OCI-LY7 (cell line): ENCODE measurements at regions not wholly inside any gene's neighbourhood (a gene's known extent, or its start where the extent isn't known, plus 50 kb on each side); places are given as distances from the start of the nearest gene placed in this dataset.
"Not testable (repeated sequence)": the region's sequence is repeated elsewhere in the genome, so short reads cannot be mapped to it uniquely, and the experiment has no call there.

ENCODE experiments used
- BruUV-seq: library from RNA; stranded (reverse); fragments of 400-500 nt; replicated peaks from 2 replicates; lab custom pipeline; 2021; lab: Mats Ljungman, UMichigan
- CTCF ChIA-PET: fragments of 300-600 bp; sonication (Branson Sonifier 250); formaldehyde crosslinking; loops from one replicate; lab custom pipeline; 2022; ENCODE audit warnings: antibody characterized with exemption; ENCODE audit not compliant: unreplicated experiment; lab: Charles Lee
- POLR2A ChIA-PET: fragments of 300-600 bp; sonication (Branson Sonifier 250); formaldehyde crosslinking; loops from one replicate; lab custom pipeline; 2022; ENCODE audit warnings: antibody characterized with exemption; lab: Charles Lee
- DNase-seq: peaks from one replicate; pipeline ENCODE4 v3.0.0-alpha.2; 2015; ENCODE audit warnings: low spot score
- H2AFZ ChIP-seq: fragments of 200-600 bp; sonication (generic), shearing (Covaris generic); 2 replicates; pipeline ENCODE4 v1.6.1; 2014; ENCODE audit warnings: mild to moderate bottlenecking, antibody characterized with exemption, low read length, moderate library complexity
- H3K27ac ChIP-seq: fragments of 200-600 bp; sonication (generic); 2 replicates; pipeline ENCODE4 v1.5.1; 2014; ENCODE audit warnings: mixed run types, low read depth, mild to moderate bottlenecking, moderate library complexity, low read length, inconsistent platforms; ENCODE audit not compliant: poor library complexity, severe bottlenecking
- H3K36me3 ChIP-seq: fragments of 200-600 bp; sonication (generic); 2 replicates; pipeline ENCODE4 v1.6.1; 2014; ENCODE audit warnings: mild to moderate bottlenecking, antibody characterized with exemption, low read length, moderate library complexity, mixed read lengths; ENCODE audit not compliant: insufficient read depth
- H3K4me1 ChIP-seq: fragments of 200-600 bp; sonication (generic); 2 replicates; pipeline ENCODE4 v1.5.1; 2014; ENCODE audit warnings: mild to moderate bottlenecking, low read length; ENCODE audit not compliant: insufficient read depth, poor library complexity, severe bottlenecking
- H3K4me2 ChIP-seq: fragments of 200-600 bp; sonication (generic); 2 replicates; pipeline ENCODE4 v1.6.1; 2014; ENCODE audit warnings: mild to moderate bottlenecking, low read length
- H3K4me3 ChIP-seq: fragments of 200-600 bp; sonication (generic); 2 replicates; pipeline ENCODE4 v1.5.1; 2014; ENCODE audit warnings: mild to moderate bottlenecking, low read depth, low read length; ENCODE audit not compliant: poor library complexity, severe bottlenecking
- H3K79me2 ChIP-seq: fragments of 200-600 bp; sonication (generic); 2 replicates; pipeline ENCODE4 v1.6.1; 2016; ENCODE audit warnings: low read depth, mild to moderate bottlenecking, low read length, moderate library complexity, mixed read lengths; ENCODE audit not compliant: insufficient read depth
- H3K9me2 ChIP-seq: fragments of 200-600 bp; sonication (generic); 2 replicates; pipeline ENCODE4 v1.6.1; 2016; ENCODE audit warnings: mild to moderate bottlenecking, low read length, mixed read lengths; ENCODE audit not compliant: insufficient read depth
- H3K9me3 ChIP-seq: fragments of 200-600 bp; sonication (generic); 2 replicates; pipeline ENCODE4 v1.6.1; 2014; ENCODE audit warnings: mild to moderate bottlenecking, mixed run types, low read length, mixed read lengths
- H4K20me1 ChIP-seq: fragments of 200-600 bp; sonication (generic); 2 replicates; pipeline ENCODE4 v1.6.1; 2014; ENCODE audit warnings: mild to moderate bottlenecking, antibody characterized with exemption, low read length, moderate library complexity, mixed read lengths; ENCODE audit not compliant: insufficient read depth
- CTCF ChIP-seq: fragments of 200-600 bp; sonication (generic); conservative IDR thresholded peaks from 2 replicates; pipeline ENCODE4 v1.5.1; 2014; ENCODE audit warnings: mild to moderate bottlenecking, antibody characterized with exemption, low read length, moderate library complexity, mixed read lengths
- EZH2phosphoT487 ChIP-seq: fragments of 200-600 bp; sonication (generic); IDR thresholded peaks from 2 replicates; pipeline ENCODE4 v1.6.1; 2018; ENCODE audit warnings: low read depth, borderline replicate concordance, mild to moderate bottlenecking, mixed run types, antibody characterized with exemption, low read length, moderate library complexity, mixed read lengths
- intact Hi-C: fragments of 100-400 bp; cut with micrococcal nuclease; formaldehyde crosslinking; loops from one replicate; pipeline ENCODE4 v1.10.0; 2022; ENCODE audit not compliant: unreplicated experiment

- Histone ChIP-seq H3K4me3 (no peak overlapping the region), H2AFZ (no peak overlapping the region), H3K36me3 (no peaks in the 10 kb centered on the region), H3K4me1 (no peaks in the 10 kb centered on the region), H3K9me2 (no peaks in the 10 kb centered on the region), H3K79me2 (no peaks in the 10 kb centered on the region), H4K20me1 (no peaks in the 10 kb centered on the region), H3K27ac (no peak overlapping the region), H3K9me3 (no peaks in the 10 kb centered on the region), H3K4me2 (no peak overlapping the region)
- CTCF ChIA-PET: no interaction called here
- POLR2A ChIA-PET: interaction anchor here (0.6 kb wide), 1 partner anchor 109 kb away, joined by 3 read pairs; no protein-coding TSS in a partner anchor
- intact Hi-C loops: no loop called here
- no peak for TF ChIP-seq CTCF
- no peak for TF ChIP-seq EZH2phosphoT487
- no TSS peak for BruUV-seq
- no peak for DNase-seq
Measured at GRCh38 chr14:40983604-40984003, 623.1 kb upstream of the LRFN5 start.

- DNase-seq: no peak
- no peaks in the 10 kb centered on the region for H3K4me1 ChIP-seq
- POLR2A ChIA-PET: no interaction called here
- no peaks in the 10 kb centered on the region for H4K20me1 ChIP-seq
- no peak overlapping the region for H3K4me2 ChIP-seq
- no peaks in the 10 kb centered on the region for H3K9me3 ChIP-seq
- H3K4me3 ChIP-seq: no peak overlapping the region
- intact Hi-C loops: no loop called here
- H3K9me2 ChIP-seq: no peaks in the 10 kb centered on the region
- no peaks in the 10 kb centered on the region for H3K36me3 ChIP-seq
- TF ChIP-seq CTCF (no peak), EZH2phosphoT487 (no peak)
- CTCF ChIA-PET: no interaction called here
- no peak overlapping the region for H2AFZ ChIP-seq
- no peak overlapping the region for H3K27ac ChIP-seq
- no peaks in the 10 kb centered on the region for H3K79me2 ChIP-seq
- BruUV-seq: no TSS peak
Measured at GRCh38 chr14:40981247-40981646, 625.4 kb upstream of the LRFN5 start.

- DNase-seq, H3K36me3 ChIP-seq, intact Hi-C loops, BruUV-seq, H3K27ac ChIP-seq, H3K9me2 ChIP-seq, H3K4me1 ChIP-seq, H2AFZ ChIP-seq, CTCF ChIA-PET, H4K20me1 ChIP-seq, H3K4me3 ChIP-seq, H3K9me3 ChIP-seq, POLR2A ChIA-PET, H3K4me2 ChIP-seq, H3K79me2 ChIP-seq: not testable (repeated sequence)
Measured at GRCh38 chr14:40960257-40960656, 646.4 kb upstream of the LRFN5 start.
